NCI-H82 (cell line): ENCODE measurements at regions not wholly inside any gene's neighbourhood (a gene's known extent, or its start where the extent isn't known, plus 50 kb on each side); places are given as distances from the start of the nearest gene placed in this dataset.
"Not testable (repeated sequence)": the region's sequence is repeated elsewhere in the genome, so short reads cannot be mapped to it uniquely, and the experiment has no call there.

Experiments
- DNase-seq: peaks from one replicate; lab custom pipeline; 2025; lab: John Stamatoyannopoulos, UW

DNA sequence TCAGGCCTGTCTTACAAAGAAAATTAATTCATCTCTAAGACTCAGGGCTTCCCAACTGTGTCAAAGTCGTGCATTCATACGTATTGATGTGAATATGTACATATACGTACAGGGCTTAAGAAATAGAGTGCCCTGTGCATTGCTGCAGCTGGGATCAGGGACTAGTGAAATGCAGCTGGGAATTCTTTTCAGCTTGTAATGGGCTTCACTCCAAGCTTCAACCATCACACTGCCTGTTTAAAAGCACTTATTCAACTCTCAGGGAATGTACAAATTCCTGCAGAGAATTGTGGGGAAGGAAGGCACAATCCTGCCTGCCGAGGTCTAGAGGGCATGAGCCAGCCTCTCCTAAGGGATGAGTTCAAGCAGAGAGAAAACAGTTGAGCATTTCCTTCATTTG is 59.6 kb upstream of the MAN2A1 start:
- DNase-seq, result no peak

DNA sequence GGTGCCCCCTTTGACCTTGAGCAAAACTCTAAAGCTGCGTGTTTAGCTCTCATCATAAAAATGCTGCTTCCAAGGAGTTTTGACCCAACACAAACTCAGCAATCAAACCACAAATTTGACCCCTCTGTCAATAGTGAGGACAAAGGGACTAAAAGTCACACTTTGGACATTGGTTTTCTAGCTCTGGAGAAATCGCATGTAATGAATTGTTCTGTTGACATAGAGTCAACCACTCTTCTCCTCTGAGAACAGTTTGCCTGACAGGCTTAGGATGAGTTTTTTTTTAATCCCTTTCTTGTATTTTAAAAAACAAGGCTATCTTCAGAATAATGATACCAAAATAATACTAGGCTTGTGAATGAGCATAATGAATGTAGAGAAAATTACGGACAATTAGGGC is 61.1 kb upstream of the MAN2A1 start:
- no peak for DNase-seq

DNA sequence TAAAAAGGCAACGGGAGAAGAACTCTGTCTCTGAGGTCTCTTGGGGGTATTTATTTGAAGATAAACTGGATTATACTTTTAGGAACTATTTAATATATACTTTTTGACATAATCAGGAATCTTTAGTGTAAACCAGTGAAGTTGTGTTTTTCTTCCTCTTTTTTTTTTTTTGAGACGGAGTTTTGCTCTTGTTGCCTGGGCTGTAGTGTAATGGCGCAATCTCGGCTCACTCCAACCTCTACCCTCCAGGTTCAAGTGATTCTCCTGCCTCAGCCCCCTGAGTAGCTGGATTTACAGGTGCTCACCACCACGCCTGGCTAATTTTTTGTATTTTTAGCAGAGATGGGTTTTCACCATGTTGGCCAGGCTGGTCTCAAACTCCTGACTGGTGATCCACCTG is 68.5 kb upstream of the MAN2A1 start:
- not testable (repeated sequence) for DNase-seq

DNA sequence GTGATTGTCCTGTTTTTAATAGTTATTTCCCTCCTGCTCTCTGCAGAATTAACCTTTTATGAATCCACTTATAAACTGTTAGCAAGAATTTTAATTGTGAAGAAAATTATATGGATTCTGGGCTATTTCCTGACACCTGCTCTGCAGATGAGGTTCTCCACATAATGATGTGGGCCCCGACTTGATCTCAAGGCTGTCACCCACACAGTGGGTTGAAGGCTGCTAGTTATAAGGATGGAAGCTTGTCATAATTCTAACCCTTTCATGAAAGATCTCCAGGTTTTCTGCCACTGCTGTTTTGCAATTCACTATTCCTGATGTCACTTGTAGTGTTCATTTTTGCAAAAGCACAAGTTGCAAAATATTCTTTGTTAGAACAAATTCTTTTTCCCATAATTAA is 69.1 kb upstream of the MAN2A1 start:
- DNase-seq, result no peak

DNA sequence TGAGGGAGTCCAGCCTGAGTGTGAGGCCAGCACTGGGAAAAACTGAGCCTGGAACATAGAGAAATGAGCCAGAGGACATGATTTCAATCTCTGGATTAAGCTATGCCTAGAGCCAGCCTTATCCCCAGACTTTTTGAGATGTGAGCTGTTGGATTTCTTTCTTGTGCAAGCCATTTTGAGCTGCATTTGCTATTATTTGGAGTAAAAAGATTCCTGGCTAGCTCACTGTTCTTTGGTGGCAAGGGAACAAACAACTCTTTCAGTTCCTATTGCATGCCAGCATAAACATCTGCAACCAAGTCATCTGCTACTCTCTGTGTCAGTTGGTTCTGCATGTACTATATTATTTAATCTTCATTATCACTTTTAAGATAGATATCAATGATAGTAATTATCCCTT is 70.1 kb upstream of the MAN2A1 start:
- DNase-seq, result no peak

DNA sequence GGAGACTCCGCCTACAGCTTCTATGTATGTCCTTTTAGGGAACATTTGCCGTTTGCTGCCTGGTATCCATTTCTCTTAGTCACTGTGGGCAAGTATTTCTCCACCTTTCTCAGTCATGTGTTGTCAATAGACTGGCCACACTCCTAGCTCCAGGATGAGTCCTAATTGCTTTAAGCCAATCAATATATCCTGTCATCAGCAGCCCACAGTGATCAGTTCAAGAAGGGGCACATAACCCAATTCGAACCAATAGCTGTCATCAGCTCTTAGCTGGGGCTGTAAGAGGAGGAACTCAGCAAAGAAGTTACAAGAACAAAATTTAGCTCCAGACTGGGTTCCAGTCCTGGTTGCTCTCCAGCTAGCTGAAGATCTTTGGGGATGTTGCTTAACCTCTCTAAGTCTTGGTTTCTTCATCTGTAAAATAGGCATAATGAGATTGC is 70.7 kb upstream of the MAN2A1 start:
- DNase-seq, result no peak

DNA sequence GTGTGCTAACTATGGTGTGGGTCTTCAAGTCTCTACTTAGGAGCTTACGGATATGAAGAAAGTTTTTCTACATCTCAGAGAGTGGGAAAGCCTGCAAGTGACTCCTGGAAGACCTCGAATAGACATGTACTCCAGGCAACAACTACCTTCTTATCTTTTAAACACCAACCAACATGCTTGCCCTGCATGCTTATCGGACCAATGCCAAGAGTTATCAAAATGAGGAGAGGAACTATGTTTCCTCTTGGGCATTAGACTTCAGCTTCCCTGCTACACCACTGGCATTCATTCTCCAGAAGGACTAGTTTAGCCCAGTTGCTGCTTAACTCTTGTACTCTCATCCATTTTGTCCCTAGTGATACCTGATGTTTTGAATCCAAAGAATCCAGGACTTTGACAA is 74.7 kb upstream of the MAN2A1 start:
- no peak for DNase-seq

DNA sequence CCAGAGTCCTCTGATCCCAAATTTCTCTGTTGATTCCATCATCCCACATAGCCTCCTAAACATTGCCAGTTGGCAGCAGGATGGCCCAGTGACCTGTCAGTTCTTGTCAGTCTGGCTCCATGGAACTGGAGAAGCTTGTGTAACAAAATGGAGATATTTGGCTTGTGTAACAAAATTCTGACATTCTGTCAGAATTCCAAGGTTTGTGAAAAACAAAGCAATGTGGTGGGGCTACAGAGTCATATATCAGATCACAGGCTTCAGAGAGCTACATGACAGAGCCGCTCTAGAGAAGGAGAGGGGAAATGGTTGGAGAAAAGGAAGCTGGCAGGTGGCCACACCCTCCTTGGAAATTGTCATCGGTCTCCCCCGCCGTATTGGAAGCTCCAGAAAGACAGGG is 75.4 kb upstream of the MAN2A1 start:
- no peak for DNase-seq

DNA sequence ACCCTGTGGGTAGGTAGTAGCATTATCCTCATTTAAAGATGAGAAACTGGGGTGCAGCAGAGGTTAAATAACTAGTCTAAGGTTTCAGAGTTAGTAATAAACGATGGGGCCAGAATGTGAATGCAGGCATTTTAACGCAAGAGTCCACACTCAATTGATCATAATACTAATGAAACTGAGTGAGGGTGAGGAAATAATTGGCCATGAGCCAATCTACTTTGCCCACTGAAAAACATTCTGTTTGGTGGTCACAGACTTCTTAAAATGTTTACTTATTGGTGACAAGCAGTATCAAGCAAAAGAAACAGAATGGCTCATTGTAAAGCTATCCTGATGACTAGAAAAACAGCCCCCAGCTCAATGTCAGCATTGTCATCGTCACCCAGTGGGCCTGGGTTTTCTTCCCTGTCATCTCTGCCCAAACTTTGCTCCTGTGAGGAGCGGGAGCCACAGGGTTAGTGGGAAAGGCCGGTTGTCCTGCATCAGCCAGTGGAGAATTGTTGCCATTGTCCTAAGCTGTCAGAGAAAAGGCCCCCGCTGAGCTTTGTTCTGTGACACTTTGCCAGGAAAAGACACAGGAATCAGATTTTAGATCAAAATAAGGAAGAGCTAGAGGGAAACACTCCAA is 77.3 kb upstream of the MAN2A1 start:
- DNase-seq, result no peak

DNA sequence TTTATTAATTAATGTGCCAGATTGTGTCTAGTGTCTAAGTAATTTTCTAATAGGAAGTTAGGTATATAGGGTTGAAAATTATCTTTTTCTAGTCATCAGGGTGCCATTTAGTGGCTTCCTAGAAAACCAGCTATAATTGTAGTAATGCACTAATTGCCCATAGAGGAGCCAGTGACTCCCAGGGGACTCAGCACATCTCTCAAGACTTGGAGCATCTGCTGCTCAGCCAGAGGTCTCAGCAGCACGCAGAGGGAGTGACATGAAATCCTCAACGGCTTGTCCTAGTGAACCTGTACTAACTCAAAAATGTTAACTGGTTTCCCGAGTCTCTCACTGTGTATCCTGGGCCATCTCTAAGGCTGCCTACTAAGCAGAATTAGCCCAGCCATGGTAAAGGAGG is 78.2 kb upstream of the MAN2A1 start:
- DNase-seq, result peak; percentile 88

DNA sequence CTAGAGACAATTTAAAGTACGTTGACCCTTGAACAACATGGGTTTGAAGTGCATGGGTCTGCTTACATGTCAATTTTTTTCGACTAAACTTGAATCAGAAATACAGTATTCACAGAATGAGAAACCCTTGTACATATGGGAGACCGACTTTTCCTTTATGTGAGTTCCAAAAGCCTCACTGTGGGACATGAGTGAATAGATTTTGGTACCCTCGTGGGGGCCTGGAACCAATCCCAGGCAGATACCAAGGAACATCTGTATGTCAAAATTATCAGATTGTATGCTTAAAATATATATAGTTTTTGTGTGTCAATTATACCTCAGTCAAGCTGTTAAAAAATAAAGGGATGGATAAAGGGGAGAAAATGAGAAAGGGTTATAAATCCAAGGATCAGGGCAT is 78.7 kb upstream of the MAN2A1 start:
- no peak for DNase-seq

DNA sequence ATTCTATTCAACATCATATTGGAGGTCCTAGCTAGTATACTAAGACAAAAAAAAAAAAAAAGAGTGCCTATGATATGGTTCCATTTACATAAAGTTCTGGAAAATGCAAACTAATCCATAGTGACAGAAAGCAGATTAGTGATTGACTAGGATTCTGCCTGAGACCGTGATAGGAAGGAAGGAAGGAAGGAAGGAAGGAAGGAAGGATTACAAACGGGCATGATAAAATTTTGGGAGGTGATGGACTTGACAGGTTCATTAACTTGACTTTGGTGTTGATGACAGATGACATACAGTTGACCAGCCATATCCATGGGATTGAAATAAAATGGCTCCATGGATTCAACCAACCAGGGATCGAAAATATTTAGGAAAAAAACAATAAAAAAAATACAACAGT is 79.1 kb upstream of the MAN2A1 start:
- no peak for DNase-seq

DNA sequence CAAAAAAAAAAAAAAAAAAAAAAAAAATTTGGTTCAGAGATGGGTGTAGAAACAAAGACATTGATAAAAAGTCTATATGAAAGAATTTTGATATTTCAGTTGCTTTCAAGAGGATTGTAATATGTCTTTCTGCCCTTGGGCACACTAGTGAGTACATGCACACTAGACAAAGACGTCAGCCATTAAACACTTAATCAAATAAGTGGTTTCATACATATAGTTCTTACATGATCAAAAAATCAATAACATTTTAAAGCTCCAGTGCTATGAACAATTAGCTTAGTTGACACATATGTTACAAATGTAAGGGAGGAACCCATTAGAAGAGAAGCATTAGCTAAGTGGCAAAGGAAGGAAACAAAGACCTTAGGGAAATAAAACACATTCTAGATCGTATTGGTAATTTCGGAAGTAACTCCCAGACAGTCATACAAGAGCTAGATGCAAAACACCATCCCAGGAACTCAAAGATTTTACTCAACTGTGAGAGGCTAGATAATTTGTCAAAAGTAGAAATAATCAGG is 84.5 kb upstream of the MAN2A1 start:
- DNase-seq, result no peak

DNA sequence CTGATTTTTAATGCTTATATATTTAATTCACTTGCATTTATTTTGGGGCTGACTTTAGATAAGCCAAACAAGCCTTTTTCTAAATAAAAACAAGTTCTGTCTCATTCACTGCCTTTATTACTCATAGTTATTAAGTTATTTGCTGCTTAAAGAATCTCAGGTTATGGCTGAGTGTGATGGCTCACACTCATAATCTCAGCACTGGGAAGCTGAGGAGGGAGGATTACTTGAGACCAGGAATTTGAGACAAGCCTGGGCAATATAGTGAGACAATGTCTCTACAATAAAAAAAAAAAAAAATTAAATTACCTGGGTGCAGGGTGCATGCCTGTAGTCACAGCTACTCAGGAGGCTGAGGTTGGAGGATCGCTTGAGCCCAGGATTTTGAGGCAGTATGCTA is 85.0 kb upstream of the MAN2A1 start:
- DNase-seq, result no peak

DNA sequence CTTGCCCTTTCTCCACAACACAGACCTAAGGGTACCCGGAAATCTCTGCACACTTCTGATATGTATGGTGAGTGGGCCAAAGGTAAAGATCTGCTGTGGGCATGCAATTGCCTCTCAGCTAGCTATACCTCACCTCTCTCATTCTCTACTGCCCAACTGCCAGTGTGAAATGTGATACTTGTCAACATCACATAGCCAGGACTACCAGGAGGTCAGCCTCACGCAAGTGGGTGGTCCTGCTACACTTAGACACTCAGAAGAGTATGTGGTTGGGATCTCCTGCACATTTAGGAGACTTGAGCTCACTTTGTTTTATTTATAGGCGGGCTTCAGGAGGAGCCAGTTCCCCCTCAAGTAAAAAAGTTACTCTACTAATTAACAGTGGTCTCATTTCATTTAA is 88.0 kb upstream of the MAN2A1 start:
- DNase-seq, result no peak

DNA sequence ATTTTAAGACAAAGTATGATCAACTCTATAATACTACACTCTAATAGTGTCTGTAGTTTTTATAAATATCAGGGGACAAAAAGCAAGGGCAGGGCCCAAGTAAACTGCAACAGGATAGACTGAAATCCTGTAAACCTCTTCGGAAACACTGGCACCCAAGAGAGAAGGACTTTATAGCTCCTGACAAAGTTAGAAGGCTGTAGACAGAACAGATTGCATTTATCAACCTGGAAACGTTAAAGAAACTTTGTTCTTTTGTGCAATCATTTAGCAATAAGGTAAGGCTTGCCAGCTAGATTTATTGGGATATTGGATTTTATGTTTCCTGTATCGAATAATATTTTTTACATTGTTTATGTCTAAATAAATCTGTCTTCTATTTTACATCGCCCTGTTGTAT is 91.8 kb upstream of the MAN2A1 start:
- no peak for DNase-seq

DNA sequence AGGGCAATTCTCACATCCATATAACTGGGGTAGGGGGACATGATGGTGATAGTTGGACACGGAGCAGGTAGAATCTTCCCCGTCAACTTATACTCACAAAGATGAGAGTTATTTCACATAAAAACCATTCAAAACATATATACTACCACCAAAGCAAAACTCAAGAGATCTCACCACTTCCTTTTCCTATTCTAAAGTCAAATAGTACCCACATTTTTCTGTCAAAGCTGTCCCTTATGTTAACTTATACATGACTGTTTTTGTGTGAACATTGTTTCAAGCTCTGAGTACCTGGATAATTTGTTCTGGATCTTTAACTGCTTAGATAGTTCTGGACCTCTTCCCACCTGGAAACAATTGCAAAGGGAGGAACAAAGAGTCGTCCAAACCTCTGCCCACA is 95.5 kb upstream of the MAN2A1 start:
- DNase-seq, result no peak

DNA sequence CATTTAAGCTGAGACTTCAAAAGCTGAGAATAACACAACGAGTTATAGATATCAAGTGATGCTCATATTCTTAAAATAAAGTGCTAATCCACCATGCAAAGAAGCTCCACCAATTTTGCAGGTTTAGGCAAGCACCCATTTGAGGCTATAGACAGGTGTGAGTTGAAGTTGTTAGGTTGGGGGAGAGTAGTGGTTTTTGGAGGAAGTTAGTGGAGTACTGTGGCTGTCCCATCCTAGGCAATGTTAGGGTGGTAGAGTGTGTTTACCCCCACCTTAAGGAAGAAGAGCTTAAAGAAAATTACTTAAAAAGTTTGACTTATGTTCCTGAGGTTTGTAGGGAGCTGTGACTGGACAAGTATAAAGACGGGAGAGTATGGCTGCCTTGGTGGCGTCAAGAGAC is 98.9 kb upstream of the MAN2A1 start:
- DNase-seq, result no peak

DNA sequence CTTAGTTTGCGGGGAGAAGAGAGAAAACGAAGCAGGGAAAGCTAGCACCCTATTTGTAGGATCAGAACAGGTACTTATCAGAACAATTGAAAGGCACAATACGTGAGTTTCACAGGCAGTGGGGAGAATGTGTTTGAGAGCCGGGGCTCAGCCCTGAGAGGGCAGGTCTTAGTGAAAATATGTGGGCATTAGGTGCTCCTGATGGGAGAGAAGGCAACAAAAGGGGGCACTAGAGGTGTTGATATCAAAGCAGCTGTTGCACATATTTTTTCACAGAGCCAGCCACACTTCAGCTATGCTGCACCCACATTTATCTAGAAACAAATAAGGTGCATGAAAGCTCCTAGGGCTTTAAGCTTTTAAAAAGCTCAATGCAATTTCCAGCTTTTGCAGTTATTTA is 99.7 kb upstream of the MAN2A1 start:
- DNase-seq, result peak; percentile 6

DNA sequence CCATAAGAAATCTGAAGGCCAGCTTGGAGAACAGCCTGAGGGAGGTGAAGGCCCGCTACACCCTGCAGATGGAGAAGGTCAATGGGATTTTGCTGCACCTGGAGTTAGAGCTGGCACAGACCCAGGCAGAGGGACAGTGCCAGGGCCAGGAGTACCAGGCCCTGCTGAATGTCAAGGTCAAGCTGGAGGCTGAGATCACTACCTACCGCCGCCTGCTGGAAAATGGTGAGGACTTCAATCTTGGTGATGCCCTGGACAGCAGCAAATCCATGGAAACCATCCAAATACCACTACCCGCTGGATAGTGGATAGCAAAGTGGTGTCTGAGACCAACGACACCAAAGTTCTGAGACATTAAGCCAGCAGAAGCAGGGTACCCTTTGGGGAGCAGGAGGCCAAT is 100.5 kb upstream of the MAN2A1 start:
- DNase-seq, result no peak

DNA sequence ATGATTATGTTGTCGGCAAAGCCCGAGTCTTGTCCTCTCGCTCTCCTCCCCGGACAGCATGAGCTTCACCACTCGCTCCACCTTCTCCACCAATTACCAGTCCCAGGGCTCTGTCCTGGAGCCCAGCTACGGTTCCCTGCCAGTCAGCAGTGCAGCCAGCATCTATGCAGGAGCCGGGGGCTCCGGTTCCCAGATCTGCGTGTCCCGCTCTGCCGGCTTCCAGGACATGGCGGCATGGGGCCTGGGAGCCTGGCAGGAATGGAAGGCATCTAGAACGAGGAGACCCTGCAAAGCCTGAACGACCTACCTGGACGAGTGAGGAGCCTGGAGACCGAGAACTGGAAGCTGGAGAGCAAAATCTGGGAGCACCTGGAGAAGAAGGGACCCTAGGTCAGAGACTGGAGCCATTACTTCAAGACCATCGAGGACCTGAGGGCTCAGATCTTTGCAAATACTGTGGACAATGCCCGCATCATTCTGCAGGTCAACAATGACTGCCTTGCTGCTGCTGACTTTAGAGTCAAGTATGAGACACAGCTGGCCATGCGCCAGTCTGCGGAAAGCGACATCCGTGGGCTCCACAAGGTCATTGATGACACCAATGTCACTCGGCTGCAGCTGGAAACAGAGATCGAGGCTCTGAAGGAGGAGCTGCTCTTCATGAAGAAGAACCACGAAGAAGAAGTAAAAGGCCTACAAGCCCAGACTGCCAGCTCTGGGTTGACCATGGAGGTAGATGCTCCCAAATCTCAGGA is 101.3 kb upstream of the MAN2A1 start:
- no peak for DNase-seq

DNA sequence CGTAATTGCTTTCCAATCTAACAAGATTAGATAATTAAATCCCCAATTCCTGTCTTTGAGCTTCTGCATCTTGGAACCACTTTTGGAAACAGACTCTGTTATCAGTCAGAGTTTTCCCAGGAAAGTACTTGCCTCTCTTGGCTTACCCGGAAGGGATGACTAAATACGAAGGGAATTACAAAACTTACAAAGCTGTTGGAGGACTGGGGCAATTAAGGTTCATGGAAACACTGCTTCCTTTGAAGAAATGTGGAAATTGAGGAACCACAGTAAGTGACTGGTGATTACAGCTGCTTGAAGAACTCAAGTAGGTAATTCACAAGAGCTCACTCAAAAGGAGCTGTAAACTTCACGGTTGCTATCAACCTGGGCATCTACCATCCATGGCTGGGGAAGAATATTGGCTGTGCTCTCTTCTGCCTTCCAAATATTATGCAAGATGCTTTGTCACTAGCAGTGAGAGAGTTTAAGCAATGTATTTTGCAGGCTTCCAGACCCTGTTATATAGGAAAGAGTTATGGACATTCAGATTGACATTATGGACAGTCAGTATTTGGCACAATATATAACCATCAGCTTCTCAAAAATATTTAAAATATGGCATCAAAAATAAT is 104.6 kb upstream of the MAN2A1 start:
- peak; percentile 14 for DNase-seq

DNA sequence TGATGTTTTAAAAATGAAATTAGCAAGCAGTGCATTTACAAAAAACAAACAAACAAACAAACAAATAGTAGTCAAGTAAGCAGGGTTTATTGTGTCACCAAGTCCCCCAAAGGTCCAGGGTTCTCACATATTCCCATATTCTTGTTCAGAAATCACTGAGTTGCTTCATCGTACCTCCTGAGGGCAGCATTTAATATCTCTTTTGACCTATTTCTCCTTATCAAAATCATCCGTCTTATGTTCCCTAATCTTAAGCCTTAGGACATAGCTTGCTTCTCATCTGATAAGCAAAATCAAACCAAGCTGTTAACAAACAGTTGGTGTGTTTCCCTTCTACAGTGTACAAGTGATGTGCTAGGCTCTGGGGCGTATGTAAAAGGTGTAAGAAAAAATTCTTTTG is 109.5 kb upstream of the MAN2A1 start:
- DNase-seq, result no peak
